Fibroblast of lung (primary cell): ENCODE measurements at regions not wholly inside any gene's neighbourhood (a gene's known extent, or its start where the extent isn't known, plus 50 kb on each side); places are given as distances from the start of the nearest gene placed in this dataset.

Experiments
- EZH2 ChIP-seq: IDR thresholded peaks from 2 replicates; pipeline ENCODE4 v1.5.1; 2012; ENCODE audit warnings: low read length, control low read depth, mild to moderate bottlenecking; ENCODE audit errors: missing control alignments
- TF ChIP-seq, protein P1 (sequence below), 2 donors: IDR thresholded peaks in 1 of 2; conservative IDR thresholded peaks in 1 of 2; 1 replicate in 1 of 2; 2 replicates in 1 of 2; pipeline ENCODE4 v1.5.1; 2011 to 2012; ENCODE audit warnings: low read length in 2 of 2, control low read depth in 1 of 2, inconsistent platforms in 1 of 2, low read depth in 1 of 2, mild to moderate bottlenecking in 1 of 2

DNA sequence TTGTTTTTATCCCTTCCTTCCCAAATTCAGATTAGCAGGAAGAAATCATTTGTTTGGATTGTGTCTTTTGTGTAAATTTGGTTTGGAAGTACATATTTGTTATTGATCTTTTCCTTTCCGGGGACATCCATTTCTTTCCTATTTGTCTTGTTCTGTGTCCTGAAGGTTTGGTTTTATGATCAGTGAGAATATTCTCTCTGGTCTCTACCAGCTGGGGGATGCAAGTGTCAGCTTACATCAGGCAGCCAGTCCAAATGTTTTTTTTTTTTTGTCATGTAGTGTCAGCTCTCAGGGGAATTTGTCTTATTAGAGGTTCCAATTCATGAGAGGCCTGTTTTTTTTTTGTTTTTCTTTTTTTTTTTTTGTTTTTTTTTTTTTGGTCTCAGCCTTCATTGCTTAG is 479.2 kb upstream of the LRRC7 start:
- TF ChIP-seq, protein P1, sequence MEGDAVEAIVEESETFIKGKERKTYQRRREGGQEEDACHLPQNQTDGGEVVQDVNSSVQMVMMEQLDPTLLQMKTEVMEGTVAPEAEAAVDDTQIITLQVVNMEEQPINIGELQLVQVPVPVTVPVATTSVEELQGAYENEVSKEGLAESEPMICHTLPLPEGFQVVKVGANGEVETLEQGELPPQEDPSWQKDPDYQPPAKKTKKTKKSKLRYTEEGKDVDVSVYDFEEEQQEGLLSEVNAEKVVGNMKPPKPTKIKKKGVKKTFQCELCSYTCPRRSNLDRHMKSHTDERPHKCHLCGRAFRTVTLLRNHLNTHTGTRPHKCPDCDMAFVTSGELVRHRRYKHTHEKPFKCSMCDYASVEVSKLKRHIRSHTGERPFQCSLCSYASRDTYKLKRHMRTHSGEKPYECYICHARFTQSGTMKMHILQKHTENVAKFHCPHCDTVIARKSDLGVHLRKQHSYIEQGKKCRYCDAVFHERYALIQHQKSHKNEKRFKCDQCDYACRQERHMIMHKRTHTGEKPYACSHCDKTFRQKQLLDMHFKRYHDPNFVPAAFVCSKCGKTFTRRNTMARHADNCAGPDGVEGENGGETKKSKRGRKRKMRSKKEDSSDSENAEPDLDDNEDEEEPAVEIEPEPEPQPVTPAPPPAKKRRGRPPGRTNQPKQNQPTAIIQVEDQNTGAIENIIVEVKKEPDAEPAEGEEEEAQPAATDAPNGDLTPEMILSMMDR (conservative IDR thresholded peaks at IDR 0.05 in 1 of 2, IDR thresholded peaks at IDR 0.05 in 1 of 2; ENCODE audit: low read depth in 1 of 2, low read length in 2 of 2): no peak
- no peak for TF ChIP-seq EZH2
